ENCODE measurements at regions not wholly inside any gene's neighbourhood (a gene's known extent, or its start where the extent isn't known, plus 50 kb on each side); places are given as distances from the start of the nearest gene placed in this dataset.
"Not testable (repeated sequence)": the region's sequence is repeated elsewhere in the genome, so short reads cannot be mapped to it uniquely, and the experiment has no call there.

- DNase-seq (no peak), ATAC-seq (ENCODE audit: insufficient read depth, low FRiP score) (no peak)
- no peak overlapping the region for H3K27ac ChIP-seq (ENCODE audit: low read depth in 1 of 2, low read length in 1 of 2)
- H3K27me3 ChIP-seq (ENCODE audit: control insufficient read depth in 3 of 3, insufficient read depth in 3 of 3, low read length in 2 of 3), result no peaks in the 10 kb centered on the region
- WGBS, 2 donors, result 61 to 65% methylated on average over 1 of the region's 1 CpG
- no peaks in the 10 kb centered on the region for H3K4me1 ChIP-seq (ENCODE audit: control insufficient read depth in 5 of 5, insufficient read depth in 5 of 5, low read length in 5 of 5)
- H3K9ac ChIP-seq (ENCODE audit: insufficient read depth in 1 of 2, low read length in 2 of 2), result no peak overlapping the region
- H3K36me3 ChIP-seq (ENCODE audit: control insufficient read depth in 4 of 4, insufficient read depth in 4 of 4, low read length in 4 of 4), result no peaks in the 10 kb centered on the region
- TF ChIP-seq, protein P1, sequence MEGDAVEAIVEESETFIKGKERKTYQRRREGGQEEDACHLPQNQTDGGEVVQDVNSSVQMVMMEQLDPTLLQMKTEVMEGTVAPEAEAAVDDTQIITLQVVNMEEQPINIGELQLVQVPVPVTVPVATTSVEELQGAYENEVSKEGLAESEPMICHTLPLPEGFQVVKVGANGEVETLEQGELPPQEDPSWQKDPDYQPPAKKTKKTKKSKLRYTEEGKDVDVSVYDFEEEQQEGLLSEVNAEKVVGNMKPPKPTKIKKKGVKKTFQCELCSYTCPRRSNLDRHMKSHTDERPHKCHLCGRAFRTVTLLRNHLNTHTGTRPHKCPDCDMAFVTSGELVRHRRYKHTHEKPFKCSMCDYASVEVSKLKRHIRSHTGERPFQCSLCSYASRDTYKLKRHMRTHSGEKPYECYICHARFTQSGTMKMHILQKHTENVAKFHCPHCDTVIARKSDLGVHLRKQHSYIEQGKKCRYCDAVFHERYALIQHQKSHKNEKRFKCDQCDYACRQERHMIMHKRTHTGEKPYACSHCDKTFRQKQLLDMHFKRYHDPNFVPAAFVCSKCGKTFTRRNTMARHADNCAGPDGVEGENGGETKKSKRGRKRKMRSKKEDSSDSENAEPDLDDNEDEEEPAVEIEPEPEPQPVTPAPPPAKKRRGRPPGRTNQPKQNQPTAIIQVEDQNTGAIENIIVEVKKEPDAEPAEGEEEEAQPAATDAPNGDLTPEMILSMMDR (IDR thresholded peaks at IDR 0.05; ENCODE audit: control extremely low read depth, extremely low read depth), result no peak
- H3K9me3 ChIP-seq (ENCODE audit: control insufficient read depth in 4 of 4, insufficient read depth in 3 of 4, low read length in 3 of 4), result no peaks in the 10 kb centered on the region
- no peak overlapping the region for H3K4me3 ChIP-seq
Measured at GRCh38 chr3:163185721-163186350, 1689.2 kb downstream of the OTOL1 start.

- Histone ChIP-seq H3K4me1 (ENCODE audit: control insufficient read depth in 5 of 5, insufficient read depth in 5 of 5, low read length in 5 of 5) (no peaks in the 10 kb centered on the region), H3K27ac (ENCODE audit: low read depth in 1 of 2, low read length in 1 of 2) (no peak overlapping the region), H3K9me3 (ENCODE audit: control insufficient read depth in 4 of 4, insufficient read depth in 3 of 4, low read length in 3 of 4) (peaks cover 0 to 6% (median 3%) of the 10 kb centered on the region in 4 donors), H3K27me3 (ENCODE audit: control insufficient read depth in 3 of 3, insufficient read depth in 3 of 3, low read length in 2 of 3) (no peaks in the 10 kb centered on the region), H3K36me3 (ENCODE audit: control insufficient read depth in 4 of 4, insufficient read depth in 4 of 4, low read length in 4 of 4) (no peaks in the 10 kb centered on the region), H3K9ac (ENCODE audit: insufficient read depth in 1 of 2, low read length in 2 of 2) (no peak overlapping the region), H3K4me3 (no peak overlapping the region)
- ATAC-seq (ENCODE audit: insufficient read depth, low FRiP score) (no peak), DNase-seq (no peak)
- TF ChIP-seq, protein P1 (IDR thresholded peaks at IDR 0.05; ENCODE audit: control extremely low read depth, extremely low read depth), result no peak
- 47 to 77% methylated on average over 2 of the region's 2 CpGs for WGBS, 2 donors
Measured at GRCh38 chr3:163175970-163176369, 1679.4 kb downstream of the OTOL1 start.

DNA sequence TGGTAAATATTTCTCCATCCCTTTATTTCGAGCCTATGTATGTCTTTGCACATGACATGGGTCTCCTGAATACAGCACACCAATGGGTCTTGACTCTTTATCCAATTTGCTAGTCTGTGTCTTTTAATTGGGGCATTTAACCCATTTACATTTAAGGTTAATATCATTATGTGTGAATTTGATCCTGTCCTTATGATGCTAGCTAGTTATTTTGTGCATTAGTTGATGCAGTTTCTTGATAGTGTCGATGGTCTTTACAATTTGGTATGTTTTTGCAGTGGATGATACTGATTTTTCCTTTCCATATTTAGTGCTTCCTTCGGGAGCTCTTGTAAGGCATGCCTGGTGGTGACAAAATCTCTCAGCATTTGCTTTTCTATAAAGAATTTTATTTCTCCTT is 1675.9 kb downstream of the OTOL1 start:
- H3K27me3 ChIP-seq (ENCODE audit: control insufficient read depth in 3 of 3, insufficient read depth in 3 of 3, low read length in 2 of 3); H3K4me3 ChIP-seq; H3K4me1 ChIP-seq (ENCODE audit: control insufficient read depth in 5 of 5, insufficient read depth in 5 of 5, low read length in 5 of 5); ATAC-seq (ENCODE audit: insufficient read depth, low FRiP score); H3K27ac ChIP-seq (ENCODE audit: low read depth in 1 of 2, low read length in 1 of 2); H3K9me3 ChIP-seq (ENCODE audit: control insufficient read depth in 4 of 4, insufficient read depth in 3 of 4, low read length in 3 of 4); H3K9ac ChIP-seq (ENCODE audit: insufficient read depth in 1 of 2, low read length in 2 of 2); H3K36me3 ChIP-seq (ENCODE audit: control insufficient read depth in 4 of 4, insufficient read depth in 4 of 4, low read length in 4 of 4); DNase-seq: not testable (repeated sequence)
- 67 to 78% methylated on average over 3 of the region's 3 CpGs for WGBS, 2 donors

GRCh38 chr3:163166197-163166596 is 1669.6 kb downstream of the OTOL1 start:
- H3K9me3 ChIP-seq (ENCODE audit: control insufficient read depth in 4 of 4, insufficient read depth in 3 of 4, low read length in 3 of 4), result peaks cover 0 to 3% (median 0%) of the 10 kb centered on the region in 4 donors
- no peak overlapping the region for H3K4me3 ChIP-seq
- H3K27ac ChIP-seq (ENCODE audit: low read depth in 1 of 2, low read length in 1 of 2), result no peak overlapping the region
- H3K9ac ChIP-seq (ENCODE audit: insufficient read depth in 1 of 2, low read length in 2 of 2), result no peak overlapping the region
- DNase-seq, result no peak
- H3K36me3 ChIP-seq (ENCODE audit: control insufficient read depth in 4 of 4, insufficient read depth in 4 of 4, low read length in 4 of 4), result no peaks in the 10 kb centered on the region
- ATAC-seq (ENCODE audit: insufficient read depth, low FRiP score), result no peak
- 73% methylated on average over 1 of the region's 1 CpG for WGBS, 2 donors
- H3K4me1 ChIP-seq (ENCODE audit: control insufficient read depth in 5 of 5, insufficient read depth in 5 of 5, low read length in 5 of 5), result no peaks in the 10 kb centered on the region
- no peaks in the 10 kb centered on the region for H3K27me3 ChIP-seq (ENCODE audit: control insufficient read depth in 3 of 3, insufficient read depth in 3 of 3, low read length in 2 of 3)
- TF ChIP-seq, protein P1 (IDR thresholded peaks at IDR 0.05; ENCODE audit: control extremely low read depth, extremely low read depth), result no peak

All from lung (tissue), 11 donors.